Duodenal mucosa (tissue), 2 donors: ENCODE measurements at regions not wholly inside any gene's neighbourhood (a gene's known extent, or its start where the extent isn't known, plus 50 kb on each side); places are given as distances from the start of the nearest gene placed in this dataset.

Experiments
- H3K27ac ChIP-seq: one replicate; pipeline ENCODE4 v1.7.0; 2013; ENCODE audit warnings: low read depth, low read length
- H3K27me3 ChIP-seq, 2 donors: one replicate each; pipeline ENCODE4 v1.7.0; 2013; ENCODE audit warnings: low read length in 2 of 2, control low read depth in 1 of 2; ENCODE audit not compliant: insufficient read depth in 2 of 2, control insufficient read depth in 1 of 2
- H3K36me3 ChIP-seq, 2 donors: one replicate each; pipeline ENCODE4 v1.7.0; 2013; ENCODE audit warnings: low read length in 2 of 2, control low read depth in 1 of 2; ENCODE audit not compliant: insufficient read depth in 2 of 2, control insufficient read depth in 1 of 2
- H3K4me1 ChIP-seq, 2 donors: one replicate each; pipeline ENCODE4 v1.7.0; 2013; ENCODE audit warnings: low read length in 2 of 2, control low read depth in 1 of 2; ENCODE audit not compliant: insufficient read depth in 2 of 2, control insufficient read depth in 1 of 2
- H3K4me3 ChIP-seq, 2 donors: one replicate each; pipeline ENCODE4 v1.7.0; 2013; ENCODE audit warnings: low read length in 2 of 2, low read depth in 1 of 2
- H3K9ac ChIP-seq, 2 donors: one replicate each; pipeline ENCODE4 v1.7.0; 2013; ENCODE audit warnings: low read length in 2 of 2, low read depth in 1 of 2
- H3K9me3 ChIP-seq, 2 donors: one replicate each; pipeline ENCODE4 v1.7.0; 2013; ENCODE audit warnings: low read length in 2 of 2, control low read depth in 1 of 2; ENCODE audit not compliant: control insufficient read depth in 1 of 2

DNA sequence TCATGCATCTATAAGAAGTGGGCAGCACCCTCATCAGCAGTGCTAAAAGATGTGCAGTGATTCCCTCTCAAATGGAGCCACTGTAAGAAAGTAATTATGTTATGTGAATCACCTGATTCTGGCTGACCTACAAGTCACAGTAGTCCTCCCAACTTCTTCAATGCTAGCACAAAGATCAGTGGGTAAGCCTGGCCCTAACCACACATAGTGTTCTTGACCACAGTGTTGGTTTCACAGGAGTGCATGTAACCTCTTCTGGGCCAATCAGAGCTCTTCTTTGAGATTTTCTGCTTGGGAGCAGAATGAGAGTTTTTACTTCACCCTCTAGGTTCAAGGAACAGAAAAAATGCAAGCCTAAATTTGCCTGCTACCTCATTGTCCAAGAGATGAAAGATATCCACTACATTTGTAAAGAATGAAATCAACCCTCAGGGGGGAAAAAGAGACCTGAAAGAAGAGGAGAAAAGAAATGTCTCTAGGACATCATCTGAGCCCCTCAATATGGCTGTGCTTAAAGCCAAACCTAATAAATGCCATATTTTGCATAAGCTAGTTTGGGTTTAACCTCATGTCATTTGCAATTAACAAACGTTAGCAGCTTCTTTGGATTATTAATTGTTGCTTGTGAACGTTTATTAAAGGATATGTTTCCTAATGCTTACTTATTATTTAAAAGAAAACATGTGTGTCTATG is 65.3 kb upstream of the ADRB2 start:
- no peaks in the 10 kb centered on the region for H3K4me1 ChIP-seq
- H3K9ac ChIP-seq = no peak overlapping the region
- no peak overlapping the region for H3K4me3 ChIP-seq
- H3K9me3 ChIP-seq = no peaks in the 10 kb centered on the region
- H3K27me3 ChIP-seq = no peaks in the 10 kb centered on the region
- H3K27ac ChIP-seq = no peak overlapping the region
- H3K36me3 ChIP-seq = no peaks in the 10 kb centered on the region

- Histone ChIP-seq H3K27me3 (no peaks in the 10 kb centered on the region), H3K36me3 (no peaks in the 10 kb centered on the region), H3K4me3 (no peak overlapping the region), H3K9me3 (no peaks in the 10 kb centered on the region), H3K9ac (no peak overlapping the region), H3K27ac (no peak overlapping the region), H3K4me1 (no peaks in the 10 kb centered on the region)
Observed at GRCh38 chr5:148763996-148764395, 62.4 kb upstream of the ADRB2 start.

DNA sequence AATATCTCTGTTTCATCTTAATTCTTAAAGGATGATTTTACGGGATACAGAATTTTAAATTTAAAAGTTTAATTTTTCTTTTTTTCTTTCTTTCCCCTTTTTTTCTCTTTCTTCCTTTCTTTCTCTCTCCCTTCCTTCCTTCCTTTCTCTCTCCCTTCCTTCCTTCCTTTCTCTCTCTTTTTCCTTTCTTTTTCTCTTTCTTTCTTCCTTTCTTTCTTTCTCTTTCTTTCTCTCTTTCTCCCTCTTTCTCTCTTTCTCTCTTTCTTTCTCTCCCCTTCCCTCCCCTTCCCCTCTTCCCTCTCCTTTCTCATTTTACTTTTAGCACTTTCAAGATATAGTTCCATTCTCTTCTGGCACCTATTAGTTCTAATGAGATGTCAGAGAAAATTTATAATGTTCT is 61.4 kb upstream of the ADRB2 start:
- no peaks in the 10 kb centered on the region for H3K36me3 ChIP-seq
- H3K4me1 ChIP-seq = no peaks in the 10 kb centered on the region
- no peaks in the 10 kb centered on the region for H3K27me3 ChIP-seq
- no peak overlapping the region for H3K27ac ChIP-seq
- no peak overlapping the region for H3K9ac ChIP-seq
- no peak overlapping the region for H3K4me3 ChIP-seq
- H3K9me3 ChIP-seq = no peaks in the 10 kb centered on the region

DNA sequence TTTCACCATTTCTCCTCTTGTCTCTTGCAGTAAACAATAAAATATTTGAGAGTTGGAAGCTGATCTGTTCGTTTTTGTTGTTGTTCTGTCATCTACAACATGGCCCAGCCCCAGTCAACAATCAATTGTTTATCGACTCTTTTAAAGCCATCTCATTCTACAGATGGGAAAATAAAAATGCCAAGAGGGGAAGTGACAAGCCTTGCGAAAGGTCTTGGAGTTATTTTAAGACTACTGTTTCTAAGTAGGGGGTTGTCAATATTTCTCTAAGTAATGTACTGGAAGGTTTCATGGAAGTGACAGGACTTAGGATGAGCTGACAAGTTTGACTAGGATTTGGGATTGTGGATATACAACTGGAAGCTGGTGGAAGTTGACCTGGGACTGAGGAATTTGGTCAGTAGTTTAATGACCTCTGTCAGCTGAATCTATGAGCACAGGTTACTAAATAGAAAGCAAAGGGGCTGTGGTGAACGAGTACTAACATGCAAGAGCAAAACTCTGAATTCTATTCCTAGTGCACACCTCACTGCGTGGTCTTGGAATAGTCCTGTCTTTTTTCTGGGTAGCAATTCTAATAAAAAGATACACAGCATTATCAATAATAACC is 57.5 kb upstream of the ADRB2 start:
- no peaks in the 10 kb centered on the region for H3K27me3 ChIP-seq
- no peak overlapping the region for H3K27ac ChIP-seq
- H3K4me3 ChIP-seq = no peak overlapping the region
- H3K9ac ChIP-seq = no peak overlapping the region
- H3K36me3 ChIP-seq = no peaks in the 10 kb centered on the region
- no peaks in the 10 kb centered on the region for H3K4me1 ChIP-seq
- no peaks in the 10 kb centered on the region for H3K9me3 ChIP-seq

DNA sequence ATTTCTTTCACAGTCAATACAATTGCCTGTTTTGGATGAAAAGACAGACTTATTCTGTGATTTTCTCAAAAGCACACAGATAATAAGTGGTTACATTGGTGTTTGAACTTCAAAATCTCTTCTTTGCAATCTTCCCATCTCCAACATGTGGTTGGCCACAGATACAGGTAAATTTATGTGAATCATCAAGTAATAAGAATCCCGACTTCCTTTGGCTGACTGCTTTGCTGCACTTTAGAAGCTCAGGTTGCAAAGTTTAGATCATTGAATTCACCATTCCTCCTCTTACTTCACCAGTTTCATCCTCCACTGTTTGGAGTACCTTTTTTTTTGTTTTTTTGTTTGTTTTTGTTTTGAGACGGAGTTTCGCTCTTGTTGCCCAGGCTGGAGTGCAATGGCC is 56.5 kb upstream of the ADRB2 start:
- Histone ChIP-seq H3K9ac (no peak overlapping the region), H3K9me3 (no peaks in the 10 kb centered on the region), H3K27me3 (no peaks in the 10 kb centered on the region), H3K36me3 (no peaks in the 10 kb centered on the region), H3K4me1 (no peaks in the 10 kb centered on the region), H3K27ac (no peak overlapping the region), H3K4me3 (no peak overlapping the region)

GRCh38 chr5:148774313-148774712 is 52.1 kb upstream of the ADRB2 start:
- Histone ChIP-seq H3K27me3 (no peaks in the 10 kb centered on the region), H3K9me3 (no peaks in the 10 kb centered on the region), H3K4me3 (no peak overlapping the region), H3K4me1 (no peaks in the 10 kb centered on the region), H3K36me3 (no peaks in the 10 kb centered on the region), H3K9ac (no peak overlapping the region), H3K27ac (no peak overlapping the region)

GRCh38 chr5:148776261-148776660 is 50.1 kb upstream of the ADRB2 start:
- H3K27me3 ChIP-seq = no peaks in the 10 kb centered on the region
- no peak overlapping the region for H3K4me3 ChIP-seq
- no peaks in the 10 kb centered on the region for H3K36me3 ChIP-seq
- H3K9ac ChIP-seq = no peak overlapping the region
- no peak overlapping the region for H3K27ac ChIP-seq
- H3K9me3 ChIP-seq = no peaks in the 10 kb centered on the region
- no peaks in the 10 kb centered on the region for H3K4me1 ChIP-seq
